Gastroesophageal sphincter (tissue), 4 donors: ENCODE measurements at regions not wholly inside any gene's neighbourhood (a gene's known extent, or its start where the extent isn't known, plus 50 kb on each side); places are given as distances from the start of the nearest gene placed in this dataset.
"Not testable (repeated sequence)": the region's sequence is repeated elsewhere in the genome, so short reads cannot be mapped to it uniquely, and the experiment has no call there.

Experiments
- ATAC-seq: fragments of 150-250 bp; one replicate; pipeline ENCODE4 v1.9.1; 2016; ENCODE audit warnings: mild to moderate bottlenecking, moderate library complexity
- H3K27ac ChIP-seq, 4 donors: fragments of 200-600 bp; sonication (generic) in 3 of 4; 1 replicate in 3 of 4; 2 replicates in 1 of 4; pipeline ENCODE4 v1.5.1; 2016 to 2019
- H3K27me3 ChIP-seq: fragments of 200-600 bp; sonication (generic); one replicate; pipeline ENCODE4 v1.5.1; 2019
- H3K36me3 ChIP-seq, 2 donors: fragments of 200-600 bp; sonication (generic); one replicate each; pipeline ENCODE4 v1.5.1; 2019; ENCODE audit warnings: control low read depth in 1 of 2
- H3K4me1 ChIP-seq, 3 donors: fragments of 200-600 bp; sonication (generic); 1 replicate in 2 of 3; 2 replicates in 1 of 3; pipeline ENCODE4 v1.5.1; 2016 to 2019; ENCODE audit warnings: control low read depth in 2 of 3
- H3K4me3 ChIP-seq, 2 donors: fragments of 200-600 bp; sonication (generic); one replicate each; pipeline ENCODE4 v1.5.1; 2019; ENCODE audit warnings: mild to moderate bottlenecking in 1 of 2, moderate library complexity in 1 of 2
- H3K9me3 ChIP-seq, 3 donors: fragments of 200-600 bp; sonication (generic); one replicate each; pipeline ENCODE4 v1.5.1; 2017 to 2019; ENCODE audit warnings: control low read depth in 2 of 3
- EP300 ChIP-seq: sonication (generic); formaldehyde crosslinking; IDR thresholded peaks from one replicate; pipeline ENCODE4 v1.6.1; 2017; ENCODE audit warnings: antibody characterized with exemption, mild to moderate bottlenecking
- POLR2A ChIP-seq, 2 donors: fragments of 450-650 bp; IDR thresholded peaks; one replicate each; pipeline ENCODE4 v1.6.1; 2017; ENCODE audit warnings: antibody characterized with exemption in 2 of 2, mild to moderate bottlenecking in 2 of 2, moderate library complexity in 1 of 2
- POLR2AphosphoS5 ChIP-seq: sonication (generic); formaldehyde crosslinking; IDR thresholded peaks from one replicate; pipeline ENCODE4 v1.6.1; 2017; ENCODE audit warnings: antibody characterized with exemption
- WGBS, 2 donors: methylation state at CpG; one replicate each; pipeline ENCODE4 v1.1.5; 2018; ENCODE audit warnings: low coverage in 1 of 2; 5-methylcytosine and 5-hydroxymethylcytosine counted together
- TF ChIP-seq, protein P1 (sequence below), 4 experiments: fragments of 200-600 bp in 2 of 4; fragments of 450-650 bp in 2 of 4; sonication (generic) in 1 of 4; IDR thresholded peaks; one replicate each; pipeline ENCODE4 v1.5.1; 2017 to 2019; ENCODE audit warnings: antibody characterized with exemption in 4 of 4, mild to moderate bottlenecking in 2 of 4, moderate library complexity in 2 of 4

DNA sequence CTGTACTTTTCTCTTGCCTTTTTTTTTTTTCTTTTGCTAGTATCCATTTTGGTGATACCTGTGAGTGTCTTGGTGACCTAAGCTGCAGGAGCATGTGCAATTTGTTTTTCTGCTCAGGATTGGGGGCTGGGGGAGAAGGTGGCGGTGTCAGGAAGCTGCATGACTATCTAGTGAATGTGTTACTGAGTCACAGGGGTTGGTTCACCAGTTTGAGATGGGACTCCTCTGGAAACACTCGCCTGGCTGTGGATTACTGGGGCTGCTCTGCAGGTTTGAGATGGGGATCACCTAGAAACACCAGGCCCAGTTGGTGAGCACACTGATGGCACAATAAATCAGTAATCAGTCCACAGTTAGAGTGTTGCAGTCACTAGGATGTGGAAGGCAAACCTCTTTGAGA, 447.9 kb downstream of the SPATA31D1 start:
- Histone ChIP-seq H3K9me3 (peaks cover 0 to 22% (median 0%) of the 10 kb centered on the region in 3 donors), H3K4me1 (no peaks in the 10 kb centered on the region), H3K36me3 (no peaks in the 10 kb centered on the region), H3K4me3 (no peak overlapping the region), H3K27ac (no peak overlapping the region), H3K27me3 (no peaks in the 10 kb centered on the region)
- no peak for ATAC-seq
- TF ChIP-seq POLR2AphosphoS5 (no peak), POLR2A (IDR thresholded peaks at IDR 0.05) (no peak), EP300 (no peak)
- TF ChIP-seq, protein P1, sequence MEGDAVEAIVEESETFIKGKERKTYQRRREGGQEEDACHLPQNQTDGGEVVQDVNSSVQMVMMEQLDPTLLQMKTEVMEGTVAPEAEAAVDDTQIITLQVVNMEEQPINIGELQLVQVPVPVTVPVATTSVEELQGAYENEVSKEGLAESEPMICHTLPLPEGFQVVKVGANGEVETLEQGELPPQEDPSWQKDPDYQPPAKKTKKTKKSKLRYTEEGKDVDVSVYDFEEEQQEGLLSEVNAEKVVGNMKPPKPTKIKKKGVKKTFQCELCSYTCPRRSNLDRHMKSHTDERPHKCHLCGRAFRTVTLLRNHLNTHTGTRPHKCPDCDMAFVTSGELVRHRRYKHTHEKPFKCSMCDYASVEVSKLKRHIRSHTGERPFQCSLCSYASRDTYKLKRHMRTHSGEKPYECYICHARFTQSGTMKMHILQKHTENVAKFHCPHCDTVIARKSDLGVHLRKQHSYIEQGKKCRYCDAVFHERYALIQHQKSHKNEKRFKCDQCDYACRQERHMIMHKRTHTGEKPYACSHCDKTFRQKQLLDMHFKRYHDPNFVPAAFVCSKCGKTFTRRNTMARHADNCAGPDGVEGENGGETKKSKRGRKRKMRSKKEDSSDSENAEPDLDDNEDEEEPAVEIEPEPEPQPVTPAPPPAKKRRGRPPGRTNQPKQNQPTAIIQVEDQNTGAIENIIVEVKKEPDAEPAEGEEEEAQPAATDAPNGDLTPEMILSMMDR (IDR thresholded peaks at IDR 0.05): no peak
- 86 to 100% methylated on average over 1 to 2 of the region's 2 CpGs for WGBS, 2 donors

- not testable (repeated sequence) for H3K4me3 ChIP-seq, ATAC-seq, H3K27ac ChIP-seq, H3K4me1 ChIP-seq, H3K36me3 ChIP-seq, H3K27me3 ChIP-seq
- WGBS, 2 donors: 98 to 100% methylated on average over 3 of the region's 3 CpGs
- peaks cover 0 to 22% (median 0%) of the 10 kb centered on the region in 3 donors for H3K9me3 ChIP-seq
These were observed 448.6 kb downstream of the SPATA31D1 start for GRCh38 chr9:82437183-82437582.

DNA sequence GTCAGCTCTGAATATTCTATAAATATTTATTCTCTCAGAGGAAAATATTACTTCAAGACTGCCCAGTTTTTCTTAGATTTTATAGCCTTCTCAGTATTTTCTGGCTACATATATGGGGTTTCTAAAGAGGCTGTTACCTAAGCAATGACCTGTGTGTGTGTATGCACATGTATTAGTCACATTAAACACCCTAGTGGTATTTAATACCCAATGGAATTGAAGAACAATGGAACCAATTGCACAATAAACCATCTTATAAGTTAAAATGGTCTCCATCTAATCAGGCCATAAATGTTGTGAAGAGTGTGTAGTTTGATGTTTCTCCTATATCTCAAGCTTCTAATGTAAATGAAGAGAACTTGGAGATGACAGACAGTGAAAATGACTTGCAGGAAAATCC, 450.0 kb downstream of the SPATA31D1 start:
- Histone ChIP-seq H3K4me1 (no peaks in the 10 kb centered on the region), H3K36me3 (no peaks in the 10 kb centered on the region), H3K9me3 (peaks cover 0 to 22% (median 0%) of the 10 kb centered on the region in 3 donors), H3K27ac (no peak overlapping the region), H3K4me3 (no peak overlapping the region), H3K27me3 (no peaks in the 10 kb centered on the region)
- TF ChIP-seq EP300: no peak
- TF ChIP-seq POLR2A (IDR thresholded peaks at IDR 0.05): no peak
- TF ChIP-seq, protein P1 (IDR thresholded peaks at IDR 0.05): no peak
- ATAC-seq: no peak

GRCh38 chr9:82443312-82443711, 454.7 kb downstream of the SPATA31D1 start:
- no peak for ATAC-seq

GRCh38 chr9:82445556-82445955, 457.0 kb downstream of the SPATA31D1 start:
- WGBS, 2 donors: 95% methylated on average over 5 of the region's 5 CpGs; no CpG with 5 or more reads in 1 of the 2 donors
- Histone ChIP-seq H3K4me3 (no peak overlapping the region), H3K36me3 (no peaks in the 10 kb centered on the region), H3K27ac (no peak overlapping the region), H3K27me3 (no peaks in the 10 kb centered on the region), H3K9me3 (peaks cover 0 to 28% (median 0%) of the 10 kb centered on the region in 3 donors), H3K4me1 (no peaks in the 10 kb centered on the region)
- TF ChIP-seq POLR2AphosphoS5: no peak
- TF ChIP-seq, protein P1 (IDR thresholded peaks at IDR 0.05): no peak
- TF ChIP-seq POLR2A (IDR thresholded peaks at IDR 0.05): no peak
- TF ChIP-seq EP300: no peak
- ATAC-seq: no peak

More at GRCh38 chr9:82443312-82443711, 454.7 kb downstream of the SPATA31D1 start:
- Histone ChIP-seq H3K4me1 (no peaks in the 10 kb centered on the region), H3K4me3 (no peak overlapping the region), H3K9me3 (peaks cover 0 to 36% (median 0%) of the 10 kb centered on the region in 3 donors), H3K27ac (no peak overlapping the region), H3K36me3 (no peaks in the 10 kb centered on the region), H3K27me3 (no peaks in the 10 kb centered on the region)
- TF ChIP-seq, protein P1 (IDR thresholded peaks at IDR 0.05): no peak
- TF ChIP-seq POLR2A (IDR thresholded peaks at IDR 0.05) (no peak), POLR2AphosphoS5 (no peak), EP300 (no peak)

- Histone ChIP-seq H3K27me3 (no peaks in the 10 kb centered on the region), H3K4me3 (no peak overlapping the region), H3K36me3 (no peaks in the 10 kb centered on the region), H3K9me3 (peaks cover 0 to 29% (median 0%) of the 10 kb centered on the region in 3 donors), H3K4me1 (no peaks in the 10 kb centered on the region), H3K27ac (no peak overlapping the region)
- 92 to 93% methylated on average over 1 to 5 of the region's 5 CpGs for WGBS, 2 donors
- no peak for ATAC-seq
- TF ChIP-seq, protein P1 (IDR thresholded peaks at IDR 0.05): no peak
- no peak for TF ChIP-seq EP300
- no peak for TF ChIP-seq POLR2AphosphoS5
- no peak for TF ChIP-seq POLR2A (IDR thresholded peaks at IDR 0.05)
These were observed 458.8 kb downstream of the SPATA31D1 start for GRCh38 chr9:82447343-82447742.
